ENCODE measurements at regions not wholly inside any gene's neighbourhood (a gene's known extent, or its start where the extent isn't known, plus 50 kb on each side); places are given as distances from the start of the nearest gene placed in this dataset.

DNA sequence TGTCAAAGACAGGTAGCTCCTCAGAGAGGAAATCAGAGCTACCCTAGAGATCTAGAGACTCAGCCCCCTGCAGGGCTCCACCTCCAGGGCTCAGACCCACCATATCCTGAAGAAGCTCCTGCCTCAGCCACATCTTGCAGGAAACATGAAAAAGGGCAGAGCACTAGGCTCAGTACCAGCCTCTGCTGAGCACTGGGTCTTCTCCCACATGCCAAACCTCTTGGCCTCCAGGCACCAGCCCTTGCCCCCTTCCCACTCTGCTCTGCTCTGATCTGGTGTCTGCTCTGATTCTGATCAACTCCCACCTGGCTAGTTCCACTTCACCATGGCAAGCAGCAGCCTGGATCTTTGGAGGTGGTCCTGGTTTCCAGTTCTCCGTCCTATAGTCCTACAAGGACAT is 114.3 kb upstream of the SLC66A3 start:
- H3K9ac ChIP-seq (replicated peaks; ENCODE audit: extremely low read depth, insufficient read depth, low read length) = no peak overlapping the region
- no peaks in the 10 kb centered on the region for H4K20me1 ChIP-seq (replicated peaks; ENCODE audit: control insufficient read depth, extremely low read depth, insufficient read depth, low read length)
- FAIRE-seq (no peak), DNase-seq (ENCODE audit: low read depth, low spot score) (no peak)
- ChIA-PET CTCF (interaction anchor here (1.0 kb wide), 1 partner anchor 205 kb away, joined by 4 read pairs; no protein-coding TSS in a partner anchor), POLR2A (no interaction called here)
- H3K4me3 ChIP-seq (replicated peaks in 1 of 3; ENCODE audit: insufficient read depth in 1 of 3, low read depth in 1 of 3, low read length in 3 of 3) = no peak overlapping the region
- intact Hi-C loops (cut with micrococcal nuclease) (no loop called here), dilution Hi-C loops (cut with MboI; ENCODE audit: extremely low pct_ligation_motif_present, low sequenced_read_pairs) (no loop called here)
- no peaks in the 10 kb centered on the region for H3K9me3 ChIP-seq (replicated peaks; ENCODE audit: control insufficient read depth, insufficient read depth, low read length)
- no peak overlapping the region for H3K4me2 ChIP-seq (ENCODE audit: insufficient read depth, low read length)
- H3K27ac ChIP-seq (ENCODE audit: insufficient read depth, low read depth, low read length) = no peak overlapping the region
- H2AFZ ChIP-seq (ENCODE audit: low read depth, low read length) = no peak overlapping the region
- no TSS peak for BruUV-seq (replicated peaks)
- H3K4me1 ChIP-seq (ENCODE audit: control insufficient read depth, extremely low read depth, insufficient read depth, low read length) = no peaks in the 10 kb centered on the region
- no peaks in the 10 kb centered on the region for H3K9me1 ChIP-seq (replicated peaks; ENCODE audit: control insufficient read depth, extremely low read depth, insufficient read depth, low read length)
- TF ChIP-seq GATA2 (IDR thresholded peaks at IDR 0.05; ENCODE audit: insufficient read depth, insufficient read length, low read depth, low read length) = no peak
- TF ChIP-seq EZH2 (IDR thresholded peaks at IDR 0.05; ENCODE audit: borderline replicate concordance, low read depth, low read length, severe bottlenecking) = no peak
- no peak for TF ChIP-seq POLR2A (IDR thresholded peaks at IDR 0.05; ENCODE audit: low read depth, low read length)
- no peak for TF ChIP-seq POLR2AphosphoS5 (IDR thresholded peaks at IDR 0.05; ENCODE audit: insufficient read depth, low read depth, low read length)
- TF ChIP-seq MYC (IDR thresholded peaks at IDR 0.05; ENCODE audit: low read depth, low read length) = no peak
- no peaks in the 10 kb centered on the region for H3K36me3 ChIP-seq (ENCODE audit: control insufficient read depth in 2 of 2, extremely low read depth in 1 of 2, insufficient read depth in 2 of 2, low read length in 2 of 2)
- H3K27me3 ChIP-seq (ENCODE audit: control insufficient read depth in 2 of 2, insufficient read depth in 2 of 2, low read length in 2 of 2) = peaks cover 0 to 4% of the 10 kb centered on the region in 2 experiments
- no peaks in the 10 kb centered on the region for H3K79me2 ChIP-seq (ENCODE audit: control insufficient read depth, insufficient read depth, low read length)

GRCh38 chr2:11042841-11043240 is 112.4 kb upstream of the SLC66A3 start:
- no peaks in the 10 kb centered on the region for H3K9me3 ChIP-seq (replicated peaks; ENCODE audit: control insufficient read depth, insufficient read depth, low read length)
- intact Hi-C loops (cut with micrococcal nuclease) (no loop called here), dilution Hi-C loops (cut with MboI; ENCODE audit: extremely low pct_ligation_motif_present, low sequenced_read_pairs) (no loop called here)
- FAIRE-seq (no peak), DNase-seq (ENCODE audit: low read depth, low spot score) (no peak)
- no peaks in the 10 kb centered on the region for H4K20me1 ChIP-seq (replicated peaks; ENCODE audit: control insufficient read depth, extremely low read depth, insufficient read depth, low read length)
- BruUV-seq (replicated peaks) = no TSS peak
- no peaks in the 10 kb centered on the region for H3K79me2 ChIP-seq (ENCODE audit: control insufficient read depth, insufficient read depth, low read length)
- no peaks in the 10 kb centered on the region for H3K9me1 ChIP-seq (replicated peaks; ENCODE audit: control insufficient read depth, extremely low read depth, insufficient read depth, low read length)
- ChIA-PET CTCF (no interaction called here), POLR2A (no interaction called here)
- no peak overlapping the region for H2AFZ ChIP-seq (ENCODE audit: low read depth, low read length)
- TF ChIP-seq JUN (IDR thresholded peaks at IDR 0.05; ENCODE audit: borderline replicate concordance, insufficient read depth, insufficient read length, low read depth) (no peak), MYC (IDR thresholded peaks at IDR 0.05; ENCODE audit: low read depth, low read length) (no peak), POLR2AphosphoS5 (IDR thresholded peaks at IDR 0.05; ENCODE audit: insufficient read depth, low read depth, low read length) (no peak), GATA2 (IDR thresholded peaks at IDR 0.05; ENCODE audit: insufficient read depth, insufficient read length, low read depth, low read length) (no peak), CTCF (IDR thresholded peaks at IDR 0.05; ENCODE audit: extremely low read depth in 1 of 2, insufficient read depth in 1 of 2, low read depth in 1 of 2, low read length in 2 of 2) (no peak), FOS (IDR thresholded peaks at IDR 0.05; ENCODE audit: borderline replicate concordance, insufficient read depth, low read length) (no peak), EZH2 (IDR thresholded peaks at IDR 0.05; ENCODE audit: borderline replicate concordance, low read depth, low read length, severe bottlenecking) (no peak), POLR2A (IDR thresholded peaks at IDR 0.05; ENCODE audit: low read depth, low read length) (no peak)
- TF ChIP-seq, protein P1, sequence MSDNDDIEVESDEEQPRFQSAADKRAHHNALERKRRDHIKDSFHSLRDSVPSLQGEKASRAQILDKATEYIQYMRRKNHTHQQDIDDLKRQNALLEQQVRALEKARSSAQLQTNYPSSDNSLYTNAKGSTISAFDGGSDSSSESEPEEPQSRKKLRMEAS (IDR thresholded peaks at IDR 0.05; ENCODE audit: insufficient read depth, insufficient read length) = no peak
- no peak overlapping the region for H3K9ac ChIP-seq (replicated peaks; ENCODE audit: extremely low read depth, insufficient read depth, low read length)
- no peaks in the 10 kb centered on the region for H3K4me1 ChIP-seq (ENCODE audit: control insufficient read depth, extremely low read depth, insufficient read depth, low read length)
- no peaks in the 10 kb centered on the region for H3K36me3 ChIP-seq (ENCODE audit: control insufficient read depth in 2 of 2, extremely low read depth in 1 of 2, insufficient read depth in 2 of 2, low read length in 2 of 2)
- no peak overlapping the region for H3K4me3 ChIP-seq (replicated peaks in 1 of 3; ENCODE audit: insufficient read depth in 1 of 3, low read depth in 1 of 3, low read length in 3 of 3)
- H3K27me3 ChIP-seq (ENCODE audit: control insufficient read depth in 2 of 2, insufficient read depth in 2 of 2, low read length in 2 of 2) = peaks cover 0 to 4% of the 10 kb centered on the region in 2 experiments
- H3K4me2 ChIP-seq (ENCODE audit: insufficient read depth, low read length) = no peak overlapping the region
- no peak overlapping the region for H3K27ac ChIP-seq (ENCODE audit: insufficient read depth, low read depth, low read length)
